SK-N-SH (cell line): ENCODE measurements at regions not wholly inside any gene's neighbourhood (a gene's known extent, or its start where the extent isn't known, plus 50 kb on each side); places are given as distances from the start of the nearest gene placed in this dataset.

ENCODE experiments used
- FOSL2 ChIP-seq: IDR thresholded peaks from 2 replicates; pipeline ENCODE4 v1.4.0; 2012; ENCODE audit warnings: low read depth, mild to moderate bottlenecking, moderate library complexity, borderline replicate concordance
- TF ChIP-seq, protein P1 (sequence below): fragments of 200-600 bp; sonication (generic); IDR thresholded peaks from 2 replicates; pipeline ENCODE4 v1.6.1; 2017; ENCODE audit warnings: antibody characterized with exemption, mild to moderate bottlenecking, moderate library complexity

DNA sequence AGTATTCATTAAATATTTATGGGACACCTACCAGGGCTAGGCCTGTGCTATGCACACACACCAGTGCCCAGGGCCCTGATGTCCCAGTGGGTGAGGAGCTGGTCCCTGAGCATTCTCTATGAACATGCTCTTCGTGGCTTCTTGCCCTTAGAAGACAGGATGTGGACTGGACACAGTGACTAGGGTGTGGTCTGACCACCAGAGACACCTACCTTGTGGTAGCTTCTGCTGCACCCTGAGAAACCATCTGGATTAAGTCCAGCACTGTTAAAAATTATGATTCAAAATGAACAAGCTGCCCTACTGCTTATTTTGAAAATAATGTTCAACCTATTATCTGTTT, 112.9 kb upstream of the RPS6KA2 start:
- TF ChIP-seq, protein P1, sequence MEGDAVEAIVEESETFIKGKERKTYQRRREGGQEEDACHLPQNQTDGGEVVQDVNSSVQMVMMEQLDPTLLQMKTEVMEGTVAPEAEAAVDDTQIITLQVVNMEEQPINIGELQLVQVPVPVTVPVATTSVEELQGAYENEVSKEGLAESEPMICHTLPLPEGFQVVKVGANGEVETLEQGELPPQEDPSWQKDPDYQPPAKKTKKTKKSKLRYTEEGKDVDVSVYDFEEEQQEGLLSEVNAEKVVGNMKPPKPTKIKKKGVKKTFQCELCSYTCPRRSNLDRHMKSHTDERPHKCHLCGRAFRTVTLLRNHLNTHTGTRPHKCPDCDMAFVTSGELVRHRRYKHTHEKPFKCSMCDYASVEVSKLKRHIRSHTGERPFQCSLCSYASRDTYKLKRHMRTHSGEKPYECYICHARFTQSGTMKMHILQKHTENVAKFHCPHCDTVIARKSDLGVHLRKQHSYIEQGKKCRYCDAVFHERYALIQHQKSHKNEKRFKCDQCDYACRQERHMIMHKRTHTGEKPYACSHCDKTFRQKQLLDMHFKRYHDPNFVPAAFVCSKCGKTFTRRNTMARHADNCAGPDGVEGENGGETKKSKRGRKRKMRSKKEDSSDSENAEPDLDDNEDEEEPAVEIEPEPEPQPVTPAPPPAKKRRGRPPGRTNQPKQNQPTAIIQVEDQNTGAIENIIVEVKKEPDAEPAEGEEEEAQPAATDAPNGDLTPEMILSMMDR, result no peak
- TF ChIP-seq FOSL2, result no peak
